ENCODE measurements at regions not wholly inside any gene's neighbourhood (a gene's known extent, or its start where the extent isn't known, plus 50 kb on each side); places are given as distances from the start of the nearest gene placed in this dataset.

DNA sequence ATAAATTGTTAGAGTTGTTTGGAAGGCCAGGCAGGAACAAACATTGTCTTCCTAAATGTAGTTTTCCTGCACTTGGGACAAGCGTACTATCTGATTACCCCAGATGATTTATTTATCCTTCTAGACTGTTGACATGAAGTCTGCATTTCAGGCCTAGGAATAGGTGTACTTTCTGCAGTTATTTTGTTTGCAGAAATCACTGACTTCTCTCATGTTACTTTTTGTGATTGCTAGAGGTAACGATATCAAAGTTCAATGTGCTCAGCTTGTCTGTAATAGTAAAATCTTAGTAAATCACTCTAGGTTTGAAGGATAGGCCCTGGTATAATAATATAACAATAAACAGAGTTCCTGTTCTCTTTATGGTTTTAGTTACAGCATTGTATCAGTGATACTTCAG is 75.4 kb upstream of the HDAC9 start (continued):
- TF ChIP-seq, protein P1, sequence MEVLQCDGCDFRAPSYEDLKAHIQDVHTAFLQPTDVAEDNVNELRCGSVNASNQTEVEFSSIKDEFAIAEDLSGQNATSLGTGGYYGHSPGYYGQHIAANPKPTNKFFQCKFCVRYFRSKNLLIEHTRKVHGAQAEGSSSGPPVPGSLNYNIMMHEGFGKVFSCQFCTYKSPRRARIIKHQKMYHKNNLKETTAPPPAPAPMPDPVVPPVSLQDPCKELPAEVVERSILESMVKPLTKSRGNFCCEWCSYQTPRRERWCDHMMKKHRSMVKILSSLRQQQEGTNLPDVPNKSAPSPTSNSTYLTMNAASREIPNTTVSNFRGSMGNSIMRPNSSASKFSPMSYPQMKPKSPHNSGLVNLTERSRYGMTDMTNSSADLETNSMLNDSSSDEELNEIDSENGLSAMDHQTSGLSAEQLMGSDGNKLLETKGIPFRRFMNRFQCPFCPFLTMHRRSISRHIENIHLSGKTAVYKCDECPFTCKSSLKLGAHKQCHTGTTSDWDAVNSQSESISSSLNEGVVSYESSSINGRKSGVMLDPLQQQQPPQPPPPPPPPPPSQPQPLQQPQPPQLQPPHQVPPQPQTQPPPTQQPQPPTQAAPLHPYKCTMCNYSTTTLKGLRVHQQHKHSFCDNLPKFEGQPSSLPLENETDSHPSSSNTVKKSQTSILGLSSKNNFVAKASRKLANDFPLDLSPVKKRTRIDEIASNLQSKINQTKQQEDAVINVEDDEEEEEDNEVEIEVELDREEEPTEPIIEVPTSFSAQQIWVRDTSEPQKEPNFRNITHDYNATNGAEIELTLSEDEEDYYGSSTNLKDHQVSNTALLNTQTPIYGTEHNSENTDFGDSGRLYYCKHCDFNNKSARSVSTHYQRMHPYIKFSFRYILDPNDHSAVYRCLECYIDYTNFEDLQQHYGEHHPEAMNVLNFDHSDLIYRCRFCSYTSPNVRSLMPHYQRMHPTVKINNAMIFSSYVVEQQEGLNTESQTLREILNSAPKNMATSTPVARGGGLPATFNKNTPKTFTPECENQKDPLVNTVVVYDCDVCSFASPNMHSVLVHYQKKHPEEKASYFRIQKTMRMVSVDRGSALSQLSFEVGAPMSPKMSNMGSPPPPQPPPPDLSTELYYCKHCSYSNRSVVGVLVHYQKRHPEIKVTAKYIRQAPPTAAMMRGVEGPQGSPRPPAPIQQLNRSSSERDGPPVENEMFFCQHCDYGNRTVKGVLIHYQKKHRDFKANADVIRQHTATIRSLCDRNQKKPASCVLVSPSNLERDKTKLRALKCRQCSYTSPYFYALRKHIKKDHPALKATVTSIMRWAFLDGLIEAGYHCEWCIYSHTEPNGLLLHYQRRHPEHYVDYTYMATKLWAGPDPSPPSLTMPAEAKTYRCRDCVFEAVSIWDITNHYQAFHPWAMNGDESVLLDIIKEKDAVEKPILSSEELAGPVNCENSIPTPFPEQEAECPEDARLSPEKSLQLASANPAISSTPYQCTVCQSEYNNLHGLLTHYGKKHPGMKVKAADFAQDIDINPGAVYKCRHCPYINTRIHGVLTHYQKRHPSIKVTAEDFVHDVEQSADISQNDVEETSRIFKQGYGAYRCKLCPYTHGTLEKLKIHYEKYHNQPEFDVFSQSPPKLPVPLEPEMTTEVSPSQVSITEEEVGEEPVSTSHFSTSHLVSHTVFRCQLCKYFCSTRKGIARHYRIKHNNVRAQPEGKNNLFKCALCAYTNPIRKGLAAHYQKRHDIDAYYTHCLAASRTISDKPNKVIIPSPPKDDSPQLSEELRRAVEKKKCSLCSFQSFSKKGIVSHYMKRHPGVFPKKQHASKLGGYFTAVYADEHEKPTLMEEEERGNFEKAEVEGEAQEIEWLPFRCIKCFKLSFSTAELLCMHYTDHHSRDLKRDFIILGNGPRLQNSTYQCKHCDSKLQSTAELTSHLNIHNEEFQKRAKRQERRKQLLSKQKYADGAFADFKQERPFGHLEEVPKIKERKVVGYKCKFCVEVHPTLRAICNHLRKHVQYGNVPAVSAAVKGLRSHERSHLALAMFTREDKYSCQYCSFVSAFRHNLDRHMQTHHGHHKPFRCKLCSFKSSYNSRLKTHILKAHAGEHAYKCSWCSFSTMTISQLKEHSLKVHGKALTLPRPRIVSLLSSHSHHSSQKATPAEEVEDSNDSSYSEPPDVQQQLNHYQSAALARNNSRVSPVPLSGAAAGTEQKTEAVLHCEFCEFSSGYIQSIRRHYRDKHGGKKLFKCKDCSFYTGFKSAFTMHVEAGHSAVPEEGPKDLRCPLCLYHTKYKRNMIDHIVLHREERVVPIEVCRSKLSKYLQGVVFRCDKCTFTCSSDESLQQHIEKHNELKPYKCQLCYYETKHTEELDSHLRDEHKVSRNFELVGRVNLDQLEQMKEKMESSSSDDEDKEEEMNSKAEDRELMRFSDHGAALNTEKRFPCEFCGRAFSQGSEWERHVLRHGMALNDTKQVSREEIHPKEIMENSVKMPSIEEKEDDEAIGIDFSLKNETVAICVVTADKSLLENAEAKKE (CRISPR knock-in tag; IDR thresholded peaks at IDR 0.05), result no peak
- TF ChIP-seq ZNF331 (CRISPR knock-in tag; IDR thresholded peaks at IDR 0.05; ENCODE audit: low read depth), result no peak
- no peak for TF ChIP-seq STAT1 (IDR thresholded peaks at IDR 0.05; ENCODE audit: unreplicated experiment)
- TF ChIP-seq EZH2 (IDR thresholded peaks at IDR 0.05; ENCODE audit: low read depth, unreplicated experiment), result no peak

DNA sequence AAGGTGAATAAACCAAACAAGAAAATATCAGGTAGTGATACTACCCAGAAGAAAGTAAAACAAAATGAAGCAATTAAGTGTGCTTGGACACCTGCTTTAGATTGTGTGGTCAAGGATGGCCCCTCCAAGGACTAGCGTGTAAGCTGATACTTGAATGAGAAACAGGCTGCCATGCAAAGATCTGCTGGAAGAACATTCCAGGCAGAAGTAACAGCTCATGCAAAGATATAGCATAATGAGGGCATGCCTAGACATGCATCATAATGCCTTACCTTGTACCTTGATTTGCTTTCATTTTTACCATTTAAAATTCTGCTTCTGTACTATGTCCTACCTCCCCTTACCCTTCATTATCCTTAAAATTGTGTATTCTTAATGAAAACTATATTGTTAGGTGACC is 74.8 kb upstream of the HDAC9 start:
- Histone ChIP-seq H2AFZ (peak overlapping the region; percentile 93; the same call in 1 of the 2 replicates), H3K36me3 (ENCODE audit: insufficient read depth) (no peaks in the 10 kb centered on the region), H3K27me3 (ENCODE audit: insufficient read depth) (no peaks in the 10 kb centered on the region), H3F3A (replicated peaks; ENCODE audit: low read depth) (no peaks in the 10 kb centered on the region), H4K20me1 (replicated peaks; ENCODE audit: insufficient read depth) (no peaks in the 10 kb centered on the region), H3K9me2 (ENCODE audit: insufficient read depth) (no peaks in the 10 kb centered on the region), H3K79me2 (replicated peaks; ENCODE audit: insufficient read depth) (no peaks in the 10 kb centered on the region), H3K4me2 (no peak overlapping the region), H3K4me1 (ENCODE audit: insufficient read depth) (peaks cover 18% of the 10 kb centered on the region), H3K4me3 (no peak overlapping the region), H3K27ac (ENCODE audit: low read depth) (no peak overlapping the region)
- Mint-ChIP-seq H3K27ac (peak overlapping the region; percentile 66; the same call in 1 of the 2 replicates), H3K4me1 (peaks cover 26% of the 10 kb centered on the region), H3K36me3 (ENCODE audit: low read depth) (no peaks in the 10 kb centered on the region), H3K9me3 (no peaks in the 10 kb centered on the region; the same call in 2 of the 3 replicates), H3K27me3 (ENCODE audit: insufficient read depth, low read depth, poor library complexity) (peaks cover 3% of the 10 kb centered on the region), H3K4me3 (no peak overlapping the region)
- ATAC-seq (no peak; the same call in 2 of the 3 replicates), DNase-seq (ENCODE audit: low spot score) (no peak)
- TF ChIP-seq NANOG (IDR thresholded peaks at IDR 0.05; ENCODE audit: borderline replicate concordance), result no peak
- no peak for TF ChIP-seq EZH2 (IDR thresholded peaks at IDR 0.05; ENCODE audit: low read depth, unreplicated experiment)
- TF ChIP-seq, protein P2, sequence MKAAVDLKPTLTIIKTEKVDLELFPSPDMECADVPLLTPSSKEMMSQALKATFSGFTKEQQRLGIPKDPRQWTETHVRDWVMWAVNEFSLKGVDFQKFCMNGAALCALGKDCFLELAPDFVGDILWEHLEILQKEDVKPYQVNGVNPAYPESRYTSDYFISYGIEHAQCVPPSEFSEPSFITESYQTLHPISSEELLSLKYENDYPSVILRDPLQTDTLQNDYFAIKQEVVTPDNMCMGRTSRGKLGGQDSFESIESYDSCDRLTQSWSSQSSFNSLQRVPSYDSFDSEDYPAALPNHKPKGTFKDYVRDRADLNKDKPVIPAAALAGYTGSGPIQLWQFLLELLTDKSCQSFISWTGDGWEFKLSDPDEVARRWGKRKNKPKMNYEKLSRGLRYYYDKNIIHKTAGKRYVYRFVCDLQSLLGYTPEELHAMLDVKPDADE (IDR thresholded peaks at IDR 0.05), result no peak
- TF ChIP-seq, protein P3, sequence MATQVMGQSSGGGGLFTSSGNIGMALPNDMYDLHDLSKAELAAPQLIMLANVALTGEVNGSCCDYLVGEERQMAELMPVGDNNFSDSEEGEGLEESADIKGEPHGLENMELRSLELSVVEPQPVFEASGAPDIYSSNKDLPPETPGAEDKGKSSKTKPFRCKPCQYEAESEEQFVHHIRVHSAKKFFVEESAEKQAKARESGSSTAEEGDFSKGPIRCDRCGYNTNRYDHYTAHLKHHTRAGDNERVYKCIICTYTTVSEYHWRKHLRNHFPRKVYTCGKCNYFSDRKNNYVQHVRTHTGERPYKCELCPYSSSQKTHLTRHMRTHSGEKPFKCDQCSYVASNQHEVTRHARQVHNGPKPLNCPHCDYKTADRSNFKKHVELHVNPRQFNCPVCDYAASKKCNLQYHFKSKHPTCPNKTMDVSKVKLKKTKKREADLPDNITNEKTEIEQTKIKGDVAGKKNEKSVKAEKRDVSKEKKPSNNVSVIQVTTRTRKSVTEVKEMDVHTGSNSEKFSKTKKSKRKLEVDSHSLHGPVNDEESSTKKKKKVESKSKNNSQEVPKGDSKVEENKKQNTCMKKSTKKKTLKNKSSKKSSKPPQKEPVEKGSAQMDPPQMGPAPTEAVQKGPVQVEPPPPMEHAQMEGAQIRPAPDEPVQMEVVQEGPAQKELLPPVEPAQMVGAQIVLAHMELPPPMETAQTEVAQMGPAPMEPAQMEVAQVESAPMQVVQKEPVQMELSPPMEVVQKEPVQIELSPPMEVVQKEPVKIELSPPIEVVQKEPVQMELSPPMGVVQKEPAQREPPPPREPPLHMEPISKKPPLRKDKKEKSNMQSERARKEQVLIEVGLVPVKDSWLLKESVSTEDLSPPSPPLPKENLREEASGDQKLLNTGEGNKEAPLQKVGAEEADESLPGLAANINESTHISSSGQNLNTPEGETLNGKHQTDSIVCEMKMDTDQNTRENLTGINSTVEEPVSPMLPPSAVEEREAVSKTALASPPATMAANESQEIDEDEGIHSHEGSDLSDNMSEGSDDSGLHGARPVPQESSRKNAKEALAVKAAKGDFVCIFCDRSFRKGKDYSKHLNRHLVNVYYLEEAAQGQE (IDR thresholded peaks at IDR 0.05; ENCODE audit: unreplicated experiment), result no peak
- TF ChIP-seq EZH2phosphoT487 (IDR thresholded peaks at IDR 0.05; ENCODE audit: unreplicated experiment), result no peak

All from GM23338 (cell line).